ENCODE measurements at regions not wholly inside any gene's neighbourhood (a gene's known extent, or its start where the extent isn't known, plus 50 kb on each side); places are given as distances from the start of the nearest gene placed in this dataset.

DNA sequence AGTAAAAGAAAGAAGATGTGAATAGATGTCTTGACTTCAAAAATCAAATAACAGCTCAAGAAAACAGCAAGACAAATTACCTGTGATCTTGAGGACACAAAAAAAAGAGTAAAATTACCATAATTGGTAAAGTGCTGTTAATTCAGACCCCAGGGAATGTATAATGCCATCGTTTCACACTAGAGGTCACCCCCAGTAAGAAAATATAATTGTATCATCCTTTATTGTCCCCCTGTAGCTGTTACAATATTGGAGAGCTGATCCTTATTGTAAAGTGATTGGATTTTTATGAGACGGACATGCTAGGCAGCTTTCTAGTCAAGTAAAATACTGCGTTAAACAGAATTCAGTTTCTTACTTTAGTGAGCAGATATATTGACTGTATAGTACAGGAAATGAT, 377.0 kb downstream of the TLE1 start:
- TF ChIP-seq CTCF (IDR thresholded peaks at IDR 0.05; ENCODE audit: low read length): no peak
- TF ChIP-seq EZH2 (optimal IDR thresholded peaks at IDR 0.05; ENCODE audit: low read depth, low read length): no peak
- no peak for TF ChIP-seq EZH2phosphoT487 (IDR thresholded peaks at IDR 0.05; ENCODE audit: low read length)
